ENCODE measurements at regions not wholly inside any gene's neighbourhood (a gene's known extent, or its start where the extent isn't known, plus 50 kb on each side); places are given as distances from the start of the nearest gene placed in this dataset.

DNA sequence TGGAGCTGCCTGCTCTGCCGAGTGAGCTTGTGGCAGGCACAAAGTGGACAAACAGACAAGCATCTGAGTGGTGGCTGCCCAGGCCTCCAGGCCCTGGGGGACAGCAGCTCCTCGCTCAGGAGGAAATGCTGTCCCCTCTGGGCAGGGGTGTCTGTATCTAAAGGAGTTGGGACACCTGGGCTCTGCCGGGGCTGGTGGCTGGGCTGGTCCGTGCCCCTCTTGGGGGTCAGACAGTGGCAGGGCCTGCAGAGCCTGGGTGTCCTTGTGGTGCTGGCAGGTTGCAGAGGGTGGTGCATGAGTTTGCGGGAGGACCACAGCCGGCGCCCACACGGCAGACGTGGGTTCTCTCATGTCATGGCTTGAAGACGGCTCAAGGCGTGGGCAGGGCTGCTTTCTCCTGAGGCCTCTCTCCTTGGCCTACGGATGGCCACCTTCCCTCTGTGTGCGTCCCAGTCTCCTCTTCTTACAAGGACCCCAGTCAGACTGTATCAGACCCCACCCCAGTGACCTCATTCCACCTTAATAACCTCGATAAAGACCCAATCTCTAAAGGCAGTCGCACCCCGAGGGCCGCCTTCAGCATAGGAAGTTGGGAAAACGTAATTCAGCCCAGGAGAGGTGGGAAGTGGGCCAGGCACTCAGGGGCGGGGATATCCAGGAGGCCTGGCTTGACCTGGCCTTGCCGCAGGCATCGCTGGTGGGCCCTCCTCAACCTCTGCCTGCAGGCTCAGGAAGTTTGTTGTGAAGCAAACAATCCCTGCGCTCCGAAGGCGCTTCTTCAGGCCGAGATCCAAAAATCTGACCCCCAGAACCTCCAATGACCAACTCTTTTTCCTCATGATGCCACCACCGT, 110.0 kb downstream of the KIF26A start:
- H3K27ac ChIP-seq, result no peak overlapping the region
- DNase-seq (peak; percentile 44), ATAC-seq (no peak)
- no peaks in the 10 kb centered on the region for H3K4me1 ChIP-seq
- intact Hi-C loops (cut with DNase I), result no loop called here
- peaks cover 9% of the 10 kb centered on the region for H3K9me3 ChIP-seq
- H3K4me3 ChIP-seq, result no peak overlapping the region
- H3K36me3 ChIP-seq, result no peaks in the 10 kb centered on the region
- no peaks in the 10 kb centered on the region for H3K27me3 ChIP-seq
- TF ChIP-seq CTCF (IDR thresholded peaks at IDR 0.05), result no peak

DNA sequence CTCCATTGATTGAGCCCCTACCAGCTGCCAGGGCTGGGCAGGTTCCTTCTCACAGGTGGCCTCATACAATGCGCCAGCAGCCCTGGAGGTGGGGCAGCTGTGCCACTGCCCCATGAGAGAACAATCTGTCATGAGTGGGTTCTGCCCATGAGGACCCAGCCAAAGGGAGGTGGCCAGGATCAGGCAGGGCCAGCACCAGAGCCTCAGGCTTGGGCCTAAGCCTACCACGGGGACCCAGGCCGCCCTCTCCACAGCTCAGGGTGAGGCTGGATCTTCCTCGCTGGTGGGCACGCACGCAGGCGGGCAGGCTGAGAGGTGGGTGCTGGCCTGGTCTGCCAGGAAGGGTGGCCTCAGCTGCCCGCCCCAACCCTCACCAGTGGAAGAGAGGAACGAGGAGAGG, 110.7 kb downstream of the KIF26A start:
- no peak overlapping the region for H3K4me3 ChIP-seq
- H3K9me3 ChIP-seq, result peaks cover 9% of the 10 kb centered on the region
- ATAC-seq, result no peak
- intact Hi-C loops (cut with DNase I), result no loop called here
- no peaks in the 10 kb centered on the region for H3K27me3 ChIP-seq
- no peak for TF ChIP-seq CTCF (IDR thresholded peaks at IDR 0.05)
- DNase-seq, result peak; percentile 46
- no peaks in the 10 kb centered on the region for H3K4me1 ChIP-seq
- no peaks in the 10 kb centered on the region for H3K36me3 ChIP-seq
- H3K27ac ChIP-seq, result no peak overlapping the region

DNA sequence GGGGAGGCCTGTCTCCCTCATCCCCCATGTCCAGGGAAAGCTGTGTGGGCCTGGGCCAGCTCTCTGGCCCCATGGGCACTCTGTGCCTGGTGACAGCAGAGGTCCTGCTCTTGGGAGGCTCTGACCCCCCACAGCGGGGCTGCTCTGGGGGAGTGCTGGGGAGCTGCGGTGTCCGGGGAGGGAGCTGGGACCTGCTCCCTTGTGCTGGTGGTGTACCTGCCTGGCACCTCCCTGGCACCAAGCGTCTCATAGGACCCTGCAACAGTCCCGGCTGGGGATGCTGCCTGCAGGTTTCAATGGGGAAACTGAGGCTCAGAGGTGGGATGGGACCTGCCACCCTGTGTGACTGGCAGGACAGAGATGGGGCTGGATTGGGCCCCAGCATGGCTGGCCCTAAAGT, 111.3 kb downstream of the KIF26A start:
- Histone ChIP-seq H3K36me3 (no peaks in the 10 kb centered on the region), H3K27ac (no peak overlapping the region), H3K27me3 (no peaks in the 10 kb centered on the region), H3K4me1 (no peaks in the 10 kb centered on the region), H3K4me3 (no peak overlapping the region), H3K9me3 (peaks cover 9% of the 10 kb centered on the region)
- DNase-seq (no peak), ATAC-seq (no peak)
- intact Hi-C loops (cut with DNase I), result no loop called here
- TF ChIP-seq CTCF (IDR thresholded peaks at IDR 0.05), result no peak

- intact Hi-C loops (cut with DNase I), result no loop called here
- Histone ChIP-seq H3K27me3 (no peaks in the 10 kb centered on the region), H3K36me3 (no peaks in the 10 kb centered on the region), H3K9me3 (peaks cover 9% of the 10 kb centered on the region), H3K4me1 (no peaks in the 10 kb centered on the region), H3K4me3 (no peak overlapping the region), H3K27ac (no peak overlapping the region)
- DNase-seq (peak; percentile 40), ATAC-seq (no peak)
- TF ChIP-seq CTCF (IDR thresholded peaks at IDR 0.05), result no peak
These were observed 111.8 kb downstream of the KIF26A start for GRCh38 chr14:104250175-104250574.

DNA sequence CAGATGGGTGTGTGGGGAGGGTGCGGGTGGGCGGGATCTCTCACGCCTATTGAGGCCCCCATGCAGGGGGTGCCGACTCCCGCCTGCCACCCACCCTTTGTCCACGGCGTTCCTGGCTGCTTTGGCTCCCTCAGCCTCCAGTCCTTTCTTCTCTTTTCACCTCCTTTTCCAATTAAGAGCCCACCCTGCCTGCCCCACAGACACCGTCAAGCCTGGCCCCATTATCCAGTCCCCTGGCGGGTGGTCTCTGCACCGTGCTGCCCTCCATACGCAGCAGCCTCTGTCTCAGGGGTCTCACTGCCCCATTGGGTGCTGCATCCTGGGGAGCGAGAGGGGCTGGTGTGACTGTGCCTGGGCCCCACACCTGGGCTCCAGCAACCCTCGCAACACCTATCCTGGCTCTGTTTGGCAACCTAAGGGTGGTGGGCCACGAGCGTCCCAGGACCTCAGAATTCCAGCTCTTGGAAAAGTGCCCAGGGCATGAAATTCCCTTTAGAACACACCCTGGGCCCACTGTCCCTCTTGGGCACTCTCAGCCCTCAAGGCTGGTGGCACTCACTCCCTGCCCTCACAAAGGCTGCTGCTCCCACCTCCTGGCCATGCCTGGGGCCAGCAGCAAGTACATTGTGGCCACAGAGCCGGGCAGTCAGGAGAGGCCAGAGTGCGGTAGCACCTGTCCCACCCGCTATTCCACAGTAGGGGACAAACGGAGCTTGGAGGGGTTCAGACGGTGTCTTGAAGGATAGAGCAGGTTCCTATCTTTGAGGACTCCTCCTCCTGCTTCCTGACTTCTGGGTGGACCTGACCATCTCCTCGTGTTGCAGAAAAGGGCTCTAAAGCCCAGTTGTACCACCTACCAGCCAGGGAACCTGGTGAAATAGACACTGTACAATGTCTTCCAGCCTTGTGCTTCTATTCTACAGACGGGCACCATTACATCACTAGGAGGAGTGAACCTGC, 114.1 kb downstream of the KIF26A start:
- Histone ChIP-seq H3K4me1 (no peaks in the 10 kb centered on the region), H3K4me3 (no peak overlapping the region), H3K36me3 (no peaks in the 10 kb centered on the region), H3K27me3 (no peaks in the 10 kb centered on the region), H3K9me3 (no peaks in the 10 kb centered on the region), H3K27ac (no peak overlapping the region)
- no peak for TF ChIP-seq CTCF (IDR thresholded peaks at IDR 0.05)
- DNase-seq (peak; percentile 56), ATAC-seq (no peak)
- intact Hi-C loops (cut with DNase I), result no loop called here
